SKM-1 treated with dmso at 0.1 percent for 144 hours (cell line): ENCODE measurements at regions not wholly inside any gene's neighbourhood (a gene's known extent, or its start where the extent isn't known, plus 50 kb on each side); places are given as distances from the start of the nearest gene placed in this dataset.
"Not testable (repeated sequence)": the region's sequence is repeated elsewhere in the genome, so short reads cannot be mapped to it uniquely, and the experiment has no call there.

Experiments used
- DNase-seq: peaks from one replicate; lab custom pipeline; 2025; ENCODE audit not compliant: unreplicated experiment; lab: John Stamatoyannopoulos, UW

DNA sequence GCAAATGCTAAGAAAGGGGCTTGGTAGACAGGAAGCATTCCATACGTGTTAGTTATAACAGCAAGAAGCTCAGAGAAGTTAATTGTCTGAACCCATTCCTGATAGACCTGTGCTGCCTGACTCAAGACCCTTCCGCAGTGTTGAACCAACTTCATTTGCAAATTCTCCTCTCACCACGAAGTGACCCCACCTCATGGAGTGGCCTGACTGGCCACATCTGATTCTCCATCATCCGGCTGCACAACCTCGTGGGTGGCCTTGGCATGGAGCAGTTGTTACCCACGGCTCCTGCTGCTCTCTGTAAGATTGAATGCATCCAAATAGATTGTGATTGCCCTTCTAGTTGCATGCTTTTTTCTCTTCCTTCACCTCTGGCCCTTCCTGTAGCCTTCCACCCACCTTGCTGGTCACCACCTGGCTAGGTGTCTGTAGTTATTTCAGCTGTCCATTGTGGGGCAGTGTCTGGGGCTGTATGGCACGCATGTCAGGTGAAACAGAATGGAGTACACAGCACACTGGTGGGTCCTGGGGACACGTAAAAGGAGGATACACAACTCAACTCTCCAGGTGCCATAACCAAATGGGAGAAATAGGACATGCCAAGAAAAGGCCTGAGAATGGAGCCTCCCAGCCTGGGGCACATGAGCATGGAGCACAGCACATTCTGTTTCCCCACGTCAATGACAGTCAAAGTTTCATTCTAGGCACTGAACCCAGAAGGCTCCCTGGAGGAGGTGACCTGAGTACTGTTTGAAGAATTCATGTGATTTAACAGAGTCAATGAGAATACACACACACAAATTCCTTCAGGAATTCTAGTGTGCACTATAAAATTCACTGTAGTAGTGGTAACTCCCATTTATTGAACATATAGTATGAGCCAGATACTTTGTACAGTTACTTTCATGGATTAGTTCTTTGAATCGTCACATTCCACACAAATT lies 70.5 kb upstream of the PTCH1 start:
- DNase-seq = no peak

DNA sequence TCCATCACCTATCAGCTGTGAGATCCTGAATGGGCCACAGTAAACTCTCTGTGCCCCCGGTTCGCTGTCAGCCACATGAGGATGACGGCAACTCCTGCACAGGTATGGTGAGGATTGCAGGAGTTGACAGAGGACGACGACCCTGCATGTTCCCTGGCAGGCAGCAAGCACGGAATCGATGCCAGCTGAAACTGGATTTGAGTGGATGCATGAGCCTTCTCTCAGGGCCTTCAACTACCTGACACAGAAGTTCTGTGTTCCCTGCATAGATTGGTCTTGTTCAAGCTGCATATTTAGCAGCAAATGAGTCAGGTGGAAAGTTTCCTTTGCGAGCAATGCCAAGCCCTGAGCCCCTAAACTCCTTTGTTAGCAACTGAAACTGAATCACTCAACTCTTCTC lies 69.6 kb upstream of the PTCH1 start:
- no peak for DNase-seq

DNA sequence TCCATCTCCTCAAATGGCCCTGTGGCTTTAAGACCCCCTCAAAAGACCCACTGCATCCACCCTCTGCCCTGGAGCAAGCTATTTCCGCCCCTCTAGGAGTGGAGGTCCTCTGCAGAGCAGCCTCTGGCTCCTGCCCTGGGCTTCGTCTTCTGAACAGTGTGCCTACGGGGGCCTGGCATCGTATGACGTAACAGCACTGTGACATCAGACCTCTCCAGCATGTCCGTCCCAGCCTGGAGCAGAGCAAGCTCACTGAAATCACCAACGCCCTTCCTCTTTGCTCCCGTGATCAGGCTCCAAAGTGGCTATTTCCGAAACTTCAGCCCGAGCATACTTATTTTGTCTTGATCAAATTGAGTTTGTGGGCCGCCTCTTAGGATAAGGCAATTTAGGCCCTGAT lies 69.1 kb upstream of the PTCH1 start:
- no peak for DNase-seq

DNA sequence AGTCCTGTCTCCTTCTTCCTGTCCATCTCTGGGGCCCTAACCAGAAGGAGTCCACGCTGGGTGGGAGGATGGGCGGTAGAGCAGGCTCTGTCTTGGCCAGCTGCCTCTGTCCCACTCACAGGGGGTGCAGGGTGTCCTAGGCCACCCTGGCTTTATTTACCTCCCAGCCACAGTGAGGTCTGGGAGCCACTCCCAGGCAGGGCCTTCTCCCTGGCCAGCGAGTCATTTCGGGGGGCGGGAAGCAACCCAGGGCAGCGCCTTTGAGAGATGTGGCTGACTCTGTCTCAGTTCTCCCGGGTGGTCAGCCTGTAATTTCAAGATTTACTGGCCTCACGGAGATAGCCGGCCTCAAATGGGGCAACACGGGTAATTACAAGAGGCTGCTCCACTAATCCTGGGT lies 67.4 kb upstream of the PTCH1 start:
- no peak for DNase-seq

DNA sequence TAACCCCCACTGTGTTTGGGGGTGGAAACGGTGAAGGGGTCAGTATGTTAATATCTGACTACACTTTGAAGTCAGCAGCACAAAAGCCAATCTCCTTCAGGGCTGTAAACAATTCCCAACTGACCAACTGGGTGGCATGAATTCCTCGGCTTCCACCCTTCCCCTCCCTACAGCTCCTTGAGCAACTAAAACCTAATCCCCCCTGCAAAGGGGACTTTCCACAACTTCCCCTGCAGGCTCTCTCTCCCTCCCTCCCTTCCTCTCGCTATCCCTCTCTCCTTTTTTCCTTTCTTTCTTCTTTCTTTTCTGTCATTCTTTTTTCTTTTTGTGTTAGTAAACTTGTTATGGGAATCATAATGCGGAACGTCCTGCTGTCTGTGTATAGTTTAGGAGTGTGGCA lies 65.1 kb upstream of the PTCH1 start:
- no peak for DNase-seq

DNA sequence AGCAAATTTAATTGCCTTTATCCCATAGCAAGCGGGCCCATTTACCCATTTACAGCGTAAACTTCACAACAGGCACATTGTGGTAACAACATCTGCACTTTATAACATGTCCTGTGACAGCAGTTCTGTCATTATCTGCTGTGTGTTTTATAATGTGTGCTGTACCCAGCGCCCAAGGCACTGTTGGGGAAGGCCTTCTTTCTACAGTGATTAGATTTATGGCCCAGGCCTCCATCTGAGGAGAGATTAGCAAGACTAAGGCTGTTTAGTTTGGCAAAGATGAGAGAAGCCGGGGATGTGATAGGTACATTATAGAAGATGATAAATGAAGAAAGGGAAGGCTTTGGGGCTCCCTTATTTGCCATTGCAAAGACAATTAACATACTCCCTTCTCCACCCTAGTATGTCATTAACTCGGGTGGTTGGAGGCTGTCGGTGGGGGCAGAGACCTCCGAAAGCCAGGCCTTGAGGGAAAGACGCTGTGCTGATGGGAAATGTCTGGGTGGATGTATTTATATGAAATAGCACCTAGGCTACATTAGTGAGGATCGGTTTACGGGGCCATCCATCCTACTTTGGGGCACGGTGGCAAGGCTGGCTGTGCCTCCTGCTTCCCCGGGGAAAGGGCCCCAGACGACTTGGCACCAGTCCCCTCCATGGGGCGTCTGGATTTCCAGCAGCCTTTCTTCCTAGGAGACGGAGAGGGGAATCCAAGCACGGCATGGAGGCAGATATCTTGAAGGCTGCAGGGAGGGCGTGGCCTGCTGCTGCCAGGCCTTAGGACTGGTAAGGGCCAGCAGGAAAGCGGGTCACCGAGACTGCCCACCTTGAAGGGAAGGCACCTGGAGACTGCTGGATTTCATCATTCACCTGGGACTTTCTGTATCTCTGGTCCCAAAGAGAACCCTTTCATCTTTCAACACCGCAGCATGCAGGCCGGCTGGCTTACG lies 64.3 kb upstream of the PTCH1 start:
- DNase-seq = no peak

DNA sequence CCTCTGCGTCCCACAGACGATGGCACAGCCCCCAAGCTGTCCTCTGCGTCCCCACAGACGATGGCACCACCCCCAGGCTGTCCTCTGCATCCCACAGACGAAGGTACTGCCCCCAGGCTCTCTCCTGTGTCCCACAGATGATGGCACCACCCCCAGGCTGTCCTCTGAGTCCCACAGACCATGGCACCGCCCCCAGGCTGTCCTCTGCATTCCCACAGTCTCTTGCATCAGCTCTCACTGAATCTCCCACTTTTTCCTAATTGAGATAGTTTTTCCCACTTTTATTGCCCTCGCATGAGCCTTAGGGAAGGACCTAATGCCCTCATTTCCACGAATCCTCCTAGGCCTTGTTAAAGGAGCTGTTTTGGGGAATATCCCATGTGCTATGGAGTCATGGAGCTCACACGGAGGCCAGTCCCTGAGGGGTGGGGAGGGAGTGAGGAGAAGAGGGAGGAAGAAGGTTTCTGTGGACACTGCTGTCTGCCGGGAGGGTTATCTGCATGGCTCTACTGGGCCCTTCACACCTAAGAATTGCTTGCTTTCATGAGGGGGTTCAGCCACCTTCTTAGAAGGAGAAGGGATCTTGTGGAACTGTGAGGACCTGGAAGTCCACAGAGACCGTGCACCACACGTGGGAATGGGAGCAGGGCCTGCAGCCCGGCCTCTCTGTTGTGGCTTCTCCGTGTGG lies 58.2 kb upstream of the PTCH1 start:
- DNase-seq = no peak

DNA sequence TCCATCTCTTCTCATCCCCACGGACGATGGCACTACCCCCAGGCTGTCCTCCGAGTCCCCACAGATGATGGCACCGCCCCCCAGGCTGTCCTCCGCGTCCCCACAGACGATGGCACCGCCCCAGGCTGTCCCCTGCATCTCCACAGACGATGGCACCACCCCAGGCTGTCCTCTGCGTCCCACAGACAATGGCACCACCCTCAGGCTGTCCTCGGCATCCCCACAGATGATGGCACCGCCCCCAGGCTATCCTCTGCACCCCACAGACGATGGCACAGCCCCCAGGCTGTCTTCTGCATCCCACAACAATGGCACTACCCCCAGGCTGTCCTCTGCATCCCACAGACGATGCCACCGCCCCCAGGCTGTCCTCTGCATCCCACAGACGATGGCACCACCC lies 57.4 kb upstream of the PTCH1 start:
- DNase-seq = no peak

DNA sequence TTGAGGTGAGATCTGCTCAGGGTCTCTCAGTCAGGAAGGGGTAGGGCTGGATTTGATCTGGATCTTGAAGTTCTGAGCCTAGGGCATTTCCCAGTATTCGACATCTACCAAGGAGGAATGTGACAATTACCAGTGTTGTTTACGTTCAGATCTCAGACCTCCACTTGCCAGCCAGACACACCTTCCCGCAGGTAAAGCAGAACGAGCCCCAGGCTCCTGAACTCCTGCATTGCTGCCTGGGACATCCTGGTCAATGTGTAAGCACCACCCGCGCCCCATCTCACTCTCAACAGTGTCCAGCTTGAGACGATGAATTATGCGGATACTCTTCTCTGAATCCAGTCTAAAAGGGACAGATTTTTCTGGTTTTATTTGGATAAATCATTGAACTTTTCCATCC lies 56.7 kb upstream of the PTCH1 start:
- DNase-seq = no peak

DNA sequence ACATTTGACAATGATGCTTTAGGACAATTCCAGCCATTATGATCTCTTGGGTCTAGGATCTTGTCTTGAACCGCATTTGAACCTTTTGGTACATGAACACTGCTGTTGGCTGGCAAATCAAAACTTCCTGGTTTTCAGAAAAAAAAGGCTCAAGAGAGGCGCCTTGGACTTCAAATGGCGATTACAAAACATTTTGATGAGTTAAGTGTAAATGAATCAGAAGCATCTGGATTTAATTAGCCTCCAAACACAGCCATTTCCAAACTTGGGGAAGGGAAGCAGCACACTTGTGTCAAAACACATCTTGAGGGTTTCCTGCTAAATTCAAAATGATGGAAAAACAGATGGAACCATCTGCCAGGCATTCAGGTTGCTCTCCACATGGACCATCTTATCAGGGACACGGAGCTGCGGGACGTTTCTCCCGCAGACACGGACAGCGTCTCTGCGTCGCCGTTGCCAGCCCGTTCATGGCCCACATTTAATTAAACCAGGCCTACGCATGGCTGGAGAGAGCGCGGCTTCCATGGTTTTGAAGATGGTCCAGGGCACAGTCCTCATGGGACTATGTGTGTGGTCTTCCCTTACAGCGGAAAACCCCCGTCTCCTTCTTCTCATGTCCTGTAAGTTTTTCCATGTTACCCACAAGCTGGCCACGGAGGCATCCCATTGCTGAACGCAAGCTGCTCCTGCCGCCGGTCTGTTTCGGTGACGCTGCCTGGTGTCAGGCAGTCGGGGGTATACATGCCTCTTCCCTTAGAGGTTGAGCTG lies 55.8 kb upstream of the PTCH1 start:
- DNase-seq = no peak

DNA sequence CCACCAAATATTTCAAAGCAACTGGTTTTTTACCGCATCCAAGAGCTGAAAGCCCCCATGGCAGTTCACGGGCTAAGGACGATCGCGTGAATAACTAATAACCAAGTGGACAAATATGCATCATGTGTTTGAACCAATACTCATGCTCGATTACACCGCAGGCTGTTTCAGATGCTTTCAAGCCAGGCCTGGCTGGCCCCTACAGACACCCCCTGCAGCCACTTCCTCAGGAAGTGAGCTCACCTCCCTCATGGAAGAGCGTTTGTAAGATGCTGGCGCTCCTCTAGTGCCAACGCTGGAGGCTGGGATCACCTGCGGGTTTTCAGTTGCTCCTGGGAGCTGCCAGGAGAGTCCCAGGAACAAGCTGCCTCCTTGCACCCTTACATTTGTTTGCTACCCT lies 53.9 kb upstream of the PTCH1 start:
- no peak for DNase-seq

DNA sequence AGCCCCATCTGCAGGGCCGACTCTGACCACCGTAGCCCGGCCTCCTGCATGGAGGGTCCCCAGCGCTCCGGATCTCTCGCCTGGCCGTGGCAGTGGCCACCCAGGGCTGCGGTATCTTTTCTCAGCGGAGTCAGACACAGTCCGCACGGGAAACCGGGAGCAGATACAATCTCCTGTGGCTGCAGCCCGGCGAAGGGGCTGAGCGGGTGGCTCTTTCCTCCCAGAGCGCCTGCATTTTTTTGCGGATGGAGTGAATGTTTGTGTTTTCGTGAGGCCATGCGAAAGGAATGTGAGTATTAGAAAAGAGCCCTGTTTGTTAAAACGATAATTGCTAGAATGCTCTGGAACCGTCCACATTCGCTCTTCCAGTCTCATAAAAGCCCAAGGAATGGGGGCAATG lies 53.4 kb upstream of the PTCH1 start:
- DNase-seq = no peak

DNA sequence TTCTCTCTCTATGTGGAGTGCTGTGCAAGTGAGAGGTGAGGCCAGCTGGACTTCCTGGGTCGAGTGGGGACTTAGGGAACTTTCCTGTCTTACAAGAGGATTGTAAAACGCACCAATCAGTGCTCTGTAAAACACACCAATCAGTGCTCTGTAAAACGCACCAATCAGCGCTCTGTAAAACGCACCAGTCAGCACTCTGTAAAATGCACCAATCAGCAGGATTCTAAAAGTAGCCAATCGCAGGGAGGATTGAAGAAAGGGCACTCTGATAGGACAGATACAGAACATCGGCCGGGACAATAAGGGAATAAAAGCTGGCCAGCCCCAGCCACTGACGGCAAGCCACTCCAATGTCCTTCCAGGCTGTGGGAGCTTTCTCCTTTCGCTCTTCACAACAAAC lies 52.0 kb upstream of the PTCH1 start:
- DNase-seq = not testable (repeated sequence)
